Nephron (organoid): ENCODE measurements at regions not wholly inside any gene's neighbourhood (a gene's known extent, or its start where the extent isn't known, plus 50 kb on each side); places are given as distances from the start of the nearest gene placed in this dataset.
A peak's percentile ranks its signal among the peaks of the same experiment; 100 is the strongest.

Experiments
- H3K27ac Mint-ChIP-seq, 3 experiments: 2 replicates each; pipeline ENCODE4 v1.8.0; 2020; ENCODE audit warnings: mixed read lengths in 3 of 3, mild to moderate bottlenecking in 2 of 3, moderate library complexity in 1 of 3
- H3K27me3 Mint-ChIP-seq: 2 replicates; pipeline ENCODE4 v1.8.0; 2021; ENCODE audit warnings: low read depth, mild to moderate bottlenecking, moderate library complexity, mixed read lengths
- H3K36me3 Mint-ChIP-seq: 2 replicates; pipeline ENCODE4 v1.8.0; 2020; ENCODE audit warnings: low read depth, mixed read lengths
- H3K4me1 Mint-ChIP-seq: 2 replicates; pipeline ENCODE4 v1.8.0; 2020; ENCODE audit warnings: mixed read lengths
- H3K4me3 Mint-ChIP-seq, 3 experiments: 2 replicates each; pipeline ENCODE4 v1.8.0; 2020; ENCODE audit warnings: mild to moderate bottlenecking in 3 of 3, mixed read lengths in 3 of 3, moderate library complexity in 2 of 3
- H3K9me3 Mint-ChIP-seq: 2 replicates; pipeline ENCODE4 v1.8.0; 2020; ENCODE audit warnings: mixed read lengths
- CTCF ChIP-seq, 3 experiments: fragments of 200-600 bp; sonication (generic); IDR thresholded peaks; one replicate each; pipeline ENCODE4 v1.5.0; 2021; ENCODE audit warnings: antibody characterized with exemption in 3 of 3; ENCODE audit not compliant: unreplicated experiment in 3 of 3

- Mint-ChIP-seq H3K27me3 (peaks cover 4% of the 10 kb centered on the region), H3K4me1 (peaks cover 22% of the 10 kb centered on the region), H3K4me3 (no peak overlapping the region), H3K9me3 (no peaks in the 10 kb centered on the region), H3K27ac (peak overlapping the region; percentile 59 to 85 (median 70)), H3K36me3 (no peaks in the 10 kb centered on the region)
- no peak for TF ChIP-seq CTCF (IDR thresholded peaks at IDR 0.05; ENCODE audit: unreplicated experiment in 3 of 3)
Measured at GRCh38 chr1:163421701-163422100, 99.9 kb downstream of the NUF2 start.

GRCh38 chr1:163422738-163423404, 101.1 kb downstream of the NUF2 start:
- H3K27ac Mint-ChIP-seq, result peak overlapping the region in 1 of 3 experiments; percentile 59
- peaks cover 25% of the 10 kb centered on the region for H3K4me1 Mint-ChIP-seq
- no peaks in the 10 kb centered on the region for H3K9me3 Mint-ChIP-seq
- H3K27me3 Mint-ChIP-seq, result no peaks in the 10 kb centered on the region
- H3K36me3 Mint-ChIP-seq, result no peaks in the 10 kb centered on the region
- TF ChIP-seq CTCF (IDR thresholded peaks at IDR 0.05; ENCODE audit: unreplicated experiment in 3 of 3), result no peak
- H3K4me3 Mint-ChIP-seq, result no peak overlapping the region

GRCh38 chr1:163426505-163427251, 104.9 kb downstream of the NUF2 start:
- Mint-ChIP-seq H3K4me3 (no peak overlapping the region), H3K9me3 (peaks cover 2% of the 10 kb centered on the region), H3K4me1 (peaks cover 18% of the 10 kb centered on the region), H3K36me3 (no peaks in the 10 kb centered on the region), H3K27me3 (no peaks in the 10 kb centered on the region), H3K27ac (peak overlapping the region in 1 of 3 experiments; percentile 53)
- TF ChIP-seq CTCF (IDR thresholded peaks at IDR 0.05; ENCODE audit: unreplicated experiment in 3 of 3), result no peak

GRCh38 chr1:163427279-163427678, 105.5 kb downstream of the NUF2 start:
- Mint-ChIP-seq H3K36me3 (no peaks in the 10 kb centered on the region), H3K27me3 (no peaks in the 10 kb centered on the region), H3K4me3 (no peak overlapping the region), H3K4me1 (peaks cover 12% of the 10 kb centered on the region), H3K27ac (peak overlapping the region in 1 of 3 experiments; percentile 53), H3K9me3 (peaks cover 3% of the 10 kb centered on the region)
- TF ChIP-seq CTCF (IDR thresholded peaks at IDR 0.05; ENCODE audit: unreplicated experiment in 3 of 3), result no peak

- H3K4me1 Mint-ChIP-seq, result peaks cover 33% of the 10 kb centered on the region
- peaks cover 6% of the 10 kb centered on the region for H3K9me3 Mint-ChIP-seq
- H3K27ac Mint-ChIP-seq, result peak overlapping the region in 1 of 3 experiments; percentile 15
- H3K27me3 Mint-ChIP-seq, result no peaks in the 10 kb centered on the region
- TF ChIP-seq CTCF (IDR thresholded peaks at IDR 0.05; ENCODE audit: unreplicated experiment in 3 of 3), result no peak
- no peaks in the 10 kb centered on the region for H3K36me3 Mint-ChIP-seq
- H3K4me3 Mint-ChIP-seq, result no peak overlapping the region
Measured at GRCh38 chr1:163436140-163436812, 114.5 kb downstream of the NUF2 start.
